Caco-2 (cell line): ENCODE measurements at regions not wholly inside any gene's neighbourhood (a gene's known extent, or its start where the extent isn't known, plus 50 kb on each side); places are given as distances from the start of the nearest gene placed in this dataset.

Experiments used
- BruUV-seq: library from RNA; stranded (reverse); fragments of 400-500 nt; replicated peaks from 2 replicates; lab custom pipeline; 2021; lab: Mats Ljungman, UMichigan
- CTCF ChIA-PET: fragments of 300-600 bp; sonication (Branson Sonifier 250); formaldehyde crosslinking; loops from one replicate; lab custom pipeline; 2022; ENCODE audit warnings: antibody characterized with exemption; lab: Charles Lee
- POLR2A ChIA-PET: fragments of 300-600 bp; sonication (Branson Sonifier 250); formaldehyde crosslinking; loops from one replicate; lab custom pipeline; 2022; ENCODE audit warnings: antibody characterized with exemption; lab: Charles Lee
- DNase-seq, 2 experiments: peaks; one replicate each; pipeline versions ENCODE4 v3.0.0 to v3.0.0-alpha.2; 2020 to 2022
- H3K27me3 ChIP-seq: replicated peaks from 2 replicates; pipeline ENCODE4 v1.6.0; 2011; ENCODE audit warnings: low read length; ENCODE audit not compliant: control insufficient read depth, insufficient read depth
- H3K36me3 ChIP-seq: 2 replicates; pipeline ENCODE4 v1.5.1; 2011; ENCODE audit warnings: low read length; ENCODE audit not compliant: control insufficient read depth, insufficient read depth
- H3K4me1 ChIP-seq: fragments of 250-450 bp; sonication (Bioruptor Pico); 2 replicates; pipeline ENCODE4 v1.5.1; 2020; ENCODE audit warnings: mild to moderate bottlenecking
- H3K4me3 ChIP-seq: 2 replicates; pipeline ENCODE4 v1.5.1; 2011; ENCODE audit warnings: low read depth, mild to moderate bottlenecking, control low read depth, low read length
- H3K9me3 ChIP-seq: fragments of 250-450 bp; sonication (Bioruptor Pico); 2 replicates; pipeline ENCODE4 v1.5.1; 2020; ENCODE audit warnings: mild to moderate bottlenecking, moderate library complexity
- H3K27ac Mint-ChIP-seq: one replicate; pipeline ENCODE4 v1.8.0; 2022; ENCODE audit warnings: mixed read lengths; ENCODE audit not compliant: unreplicated experiment
- H3K27me3 Mint-ChIP-seq: one replicate; pipeline ENCODE4 v1.8.0; 2022; ENCODE audit warnings: mixed read lengths; ENCODE audit not compliant: insufficient read depth, unreplicated experiment
- H3K36me3 Mint-ChIP-seq: one replicate; pipeline ENCODE4 v1.8.0; 2022; ENCODE audit warnings: mild to moderate bottlenecking, mixed read lengths; ENCODE audit not compliant: insufficient read depth, unreplicated experiment
- H3K4me1 Mint-ChIP-seq: one replicate; pipeline ENCODE4 v1.8.0; 2022; ENCODE audit warnings: low read depth, mixed read lengths; ENCODE audit not compliant: unreplicated experiment
- H3K4me3 Mint-ChIP-seq: one replicate; pipeline ENCODE4 v1.8.0; 2022; ENCODE audit warnings: mild to moderate bottlenecking, moderate library complexity, mixed read lengths; ENCODE audit not compliant: unreplicated experiment
- H3K9me3 Mint-ChIP-seq: one replicate; pipeline ENCODE4 v1.8.0; 2022; ENCODE audit warnings: mixed read lengths; ENCODE audit not compliant: unreplicated experiment
- intact Hi-C: fragments of 100-400 bp; cut with micrococcal nuclease; formaldehyde crosslinking; loops from one replicate; pipeline ENCODE4 v1.10.0; 2022; ENCODE audit not compliant: unreplicated experiment
- TF ChIP-seq, protein P1 (sequence below), 2 experiments: fragments of 200-600 bp in 1 of 2; IDR thresholded peaks; 1 replicate in 1 of 2; 2 replicates in 1 of 2; pipeline versions ENCODE4 v1.5.1 to v1.8.0; 2011 to 2022; ENCODE audit warnings: antibody characterized with exemption in 1 of 2, control low read depth in 1 of 2, inconsistent platforms in 1 of 2, low read depth in 1 of 2, low read length in 1 of 2, mild to moderate bottlenecking in 1 of 2, moderate library complexity in 1 of 2; ENCODE audit not compliant: insufficient read depth in 1 of 2, severe bottlenecking in 1 of 2, unreplicated experiment in 1 of 2

DNA sequence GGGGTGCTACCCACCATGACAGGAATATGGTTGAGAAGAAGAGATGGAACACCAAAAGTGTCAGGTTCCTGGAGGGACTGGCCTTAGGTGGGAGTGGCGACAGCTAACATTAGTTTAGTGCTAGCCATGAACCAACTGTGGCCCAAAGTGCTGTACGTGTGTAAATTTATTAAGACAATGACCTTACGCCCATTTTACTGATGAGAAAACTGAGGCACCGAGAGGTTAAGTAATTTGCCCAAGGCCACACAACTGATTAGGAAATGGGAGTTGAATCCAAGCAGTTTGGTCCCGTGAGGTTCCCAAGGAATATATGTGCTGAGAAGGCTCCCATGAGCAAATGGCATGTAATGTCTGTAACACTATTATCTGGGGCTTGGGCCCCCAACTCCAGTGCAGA is 109.5 kb upstream of the SLC1A4 start:
- no TSS peak for BruUV-seq

DNA sequence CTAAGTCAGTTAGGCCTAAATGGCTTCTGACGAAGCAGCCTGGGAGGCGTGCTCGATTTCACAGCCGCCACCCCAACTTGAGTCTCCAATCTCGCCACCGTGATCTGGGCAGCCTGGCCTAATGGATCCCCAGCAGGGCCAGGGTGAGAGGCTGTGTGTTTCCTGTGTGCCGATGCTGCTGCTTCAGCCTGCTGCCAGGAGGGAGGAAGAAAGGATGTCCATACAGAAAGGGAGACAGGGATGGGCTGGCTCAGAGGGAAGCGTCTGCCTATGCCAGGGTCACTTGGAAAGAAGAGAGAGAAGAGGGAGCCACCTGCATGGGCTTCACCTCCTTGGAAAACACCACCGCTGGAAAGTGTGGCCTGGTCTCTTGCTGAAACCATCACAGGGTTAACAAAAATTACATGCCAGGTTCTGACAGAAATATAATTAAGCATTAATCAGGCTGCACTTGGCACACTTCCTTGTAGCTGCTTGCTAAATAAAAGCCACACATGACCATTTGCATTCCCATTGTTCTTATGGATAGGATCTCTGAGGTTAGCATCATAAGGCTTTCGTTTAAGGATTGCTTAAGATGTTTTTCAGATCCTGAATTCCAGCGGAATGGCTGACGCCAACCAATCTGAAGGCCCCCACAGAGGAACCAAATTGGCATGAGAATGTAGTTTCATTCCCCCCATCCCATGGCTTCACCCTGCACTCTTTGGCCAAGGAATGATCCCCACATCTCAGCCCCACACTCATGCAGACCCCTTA is 108.8 kb upstream of the SLC1A4 start:
- Histone ChIP-seq H3K36me3 (no peaks in the 10 kb centered on the region), H3K27me3 (no peaks in the 10 kb centered on the region), H3K4me3 (no peak overlapping the region), H3K9me3 (no peaks in the 10 kb centered on the region), H3K4me1 (peaks cover 11% of the 10 kb centered on the region; the same call in 1 of the 2 replicates)
- no peaks in the 10 kb centered on the region for H3K36me3 Mint-ChIP-seq
- H3K4me3 Mint-ChIP-seq = no peak overlapping the region
- ChIA-PET CTCF (interaction anchor here (0.6 kb wide), 1 partner anchor 41 kb away, joined by 3 read pairs; no protein-coding TSS in a partner anchor), POLR2A (interaction anchor here (0.6 kb wide), 1 partner anchor 296 kb away, joined by 4 read pairs; no protein-coding TSS in a partner anchor)
- intact Hi-C loops = no loop called here
- no TSS peak for BruUV-seq
- H3K27ac Mint-ChIP-seq = no peak overlapping the region
- H3K9me3 Mint-ChIP-seq = no peaks in the 10 kb centered on the region
- TF ChIP-seq, protein P1, sequence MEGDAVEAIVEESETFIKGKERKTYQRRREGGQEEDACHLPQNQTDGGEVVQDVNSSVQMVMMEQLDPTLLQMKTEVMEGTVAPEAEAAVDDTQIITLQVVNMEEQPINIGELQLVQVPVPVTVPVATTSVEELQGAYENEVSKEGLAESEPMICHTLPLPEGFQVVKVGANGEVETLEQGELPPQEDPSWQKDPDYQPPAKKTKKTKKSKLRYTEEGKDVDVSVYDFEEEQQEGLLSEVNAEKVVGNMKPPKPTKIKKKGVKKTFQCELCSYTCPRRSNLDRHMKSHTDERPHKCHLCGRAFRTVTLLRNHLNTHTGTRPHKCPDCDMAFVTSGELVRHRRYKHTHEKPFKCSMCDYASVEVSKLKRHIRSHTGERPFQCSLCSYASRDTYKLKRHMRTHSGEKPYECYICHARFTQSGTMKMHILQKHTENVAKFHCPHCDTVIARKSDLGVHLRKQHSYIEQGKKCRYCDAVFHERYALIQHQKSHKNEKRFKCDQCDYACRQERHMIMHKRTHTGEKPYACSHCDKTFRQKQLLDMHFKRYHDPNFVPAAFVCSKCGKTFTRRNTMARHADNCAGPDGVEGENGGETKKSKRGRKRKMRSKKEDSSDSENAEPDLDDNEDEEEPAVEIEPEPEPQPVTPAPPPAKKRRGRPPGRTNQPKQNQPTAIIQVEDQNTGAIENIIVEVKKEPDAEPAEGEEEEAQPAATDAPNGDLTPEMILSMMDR (IDR thresholded peaks at IDR 0.05; ENCODE audit: insufficient read depth in 1 of 2, low read depth in 1 of 2, low read length in 1 of 2, severe bottlenecking in 1 of 2, unreplicated experiment in 1 of 2) = no peak
- peaks cover 8% of the 10 kb centered on the region for H3K4me1 Mint-ChIP-seq
- DNase-seq = no peak
- no peaks in the 10 kb centered on the region for H3K27me3 Mint-ChIP-seq

More for the DNA sequence above, 109.5 kb upstream of the SLC1A4 start:
- ChIA-PET POLR2A (no interaction called here), CTCF (interaction anchor here (0.6 kb wide), 1 partner anchor 41 kb away, joined by 3 read pairs; no protein-coding TSS in a partner anchor)
- H3K36me3 Mint-ChIP-seq = no peaks in the 10 kb centered on the region
- peaks cover 8% of the 10 kb centered on the region for H3K4me1 Mint-ChIP-seq
- intact Hi-C loops = loop anchor here (10.0 kb wide), 1 partner anchor 545 kb away; no protein-coding TSS in a partner anchor
- DNase-seq = no peak
- no peak overlapping the region for H3K27ac Mint-ChIP-seq
- TF ChIP-seq, protein P1 (IDR thresholded peaks at IDR 0.05; ENCODE audit: insufficient read depth in 1 of 2, low read depth in 1 of 2, low read length in 1 of 2, severe bottlenecking in 1 of 2, unreplicated experiment in 1 of 2) = no peak
- Histone ChIP-seq H3K4me1 (peaks cover 11% of the 10 kb centered on the region; the same call in 1 of the 2 replicates), H3K27me3 (no peaks in the 10 kb centered on the region), H3K9me3 (no peaks in the 10 kb centered on the region), H3K4me3 (no peak overlapping the region), H3K36me3 (no peaks in the 10 kb centered on the region)
- no peaks in the 10 kb centered on the region for H3K27me3 Mint-ChIP-seq
- no peaks in the 10 kb centered on the region for H3K9me3 Mint-ChIP-seq
- no peak overlapping the region for H3K4me3 Mint-ChIP-seq

DNA sequence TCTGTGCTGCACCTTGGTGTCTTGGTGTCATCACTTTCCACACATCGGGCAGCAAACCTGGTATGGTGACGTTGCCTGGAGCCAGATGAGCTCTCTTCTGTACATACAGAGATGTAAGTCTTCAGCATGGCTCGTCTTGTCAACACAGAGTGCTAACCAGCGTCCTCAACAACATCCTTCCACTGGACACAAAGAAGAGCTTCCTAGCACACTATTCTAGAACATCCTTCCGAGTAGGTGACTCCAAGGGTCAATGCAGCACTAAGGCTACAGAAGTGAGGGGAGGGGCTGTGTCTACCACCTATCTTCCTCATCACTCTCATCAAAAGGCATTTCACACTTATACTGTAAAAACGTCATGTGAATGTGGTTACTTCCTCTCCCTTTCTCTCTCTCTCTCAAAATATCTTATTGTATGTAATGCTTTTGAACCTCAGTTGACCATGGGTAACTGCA is 108.1 kb upstream of the SLC1A4 start:
- POLR2A ChIA-PET = interaction anchor here (0.6 kb wide), 1 partner anchor 295 kb away, joined by 4 read pairs; no protein-coding TSS in a partner anchor

More for the DNA sequence above, 108.1 kb upstream of the SLC1A4 start:
- Mint-ChIP-seq H3K9me3 (no peaks in the 10 kb centered on the region), H3K27ac (no peak overlapping the region), H3K4me3 (no peak overlapping the region), H3K4me1 (peaks cover 7% of the 10 kb centered on the region), H3K36me3 (no peaks in the 10 kb centered on the region), H3K27me3 (no peaks in the 10 kb centered on the region)
- Histone ChIP-seq H3K36me3 (no peaks in the 10 kb centered on the region), H3K27me3 (no peaks in the 10 kb centered on the region), H3K4me3 (no peak overlapping the region), H3K4me1 (peaks cover 6% of the 10 kb centered on the region; the same call in 1 of the 2 replicates), H3K9me3 (no peaks in the 10 kb centered on the region)
- CTCF ChIA-PET = no interaction called here
- TF ChIP-seq, protein P1 (IDR thresholded peaks at IDR 0.05; ENCODE audit: insufficient read depth in 1 of 2, low read depth in 1 of 2, low read length in 1 of 2, severe bottlenecking in 1 of 2, unreplicated experiment in 1 of 2) = no peak
- BruUV-seq = no TSS peak
- no peak for DNase-seq
- intact Hi-C loops = no loop called here
